ENCODE measurements at regions not wholly inside any gene's neighbourhood (a gene's known extent, or its start where the extent isn't known, plus 50 kb on each side); places are given as distances from the start of the nearest gene placed in this dataset.

GRCh38 chr17:22242472-22242871 is 550.1 kb downstream of the KCNJ18 start:
- ATAC-seq = no peak
- in situ Hi-C loops (cut with HindIII; ENCODE audit: low pct_unique_long_range_greater_than_20kb, low sequenced_read_pairs) = no loop called here

DNA sequence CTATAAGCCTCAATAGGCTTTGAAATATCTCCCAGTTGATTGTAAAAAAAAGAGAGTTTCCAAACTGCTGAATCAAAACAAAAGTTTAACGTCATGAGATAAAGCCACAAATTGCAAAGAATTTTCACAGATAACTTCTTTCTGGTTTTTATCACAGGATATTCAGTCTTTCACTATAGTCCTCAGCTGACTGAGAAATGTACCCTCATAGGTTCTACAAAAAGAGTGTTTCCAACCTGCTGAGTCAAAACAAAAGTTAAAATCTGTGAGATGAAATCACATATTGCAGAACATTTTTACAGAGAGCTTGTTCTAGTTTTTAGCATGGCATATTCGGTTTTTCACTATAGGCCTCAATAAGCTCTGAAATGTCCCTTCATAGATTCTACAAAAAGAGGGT is 559.2 kb downstream of the KCNJ18 start:
- no peaks in the 10 kb centered on the region for H3K4me1 ChIP-seq (ENCODE audit: control insufficient read depth, insufficient read depth, low read length)
- H3K9me3 ChIP-seq (ENCODE audit: control insufficient read depth, insufficient read depth, low read depth, low read length) = no peaks in the 10 kb centered on the region
- DNase-seq (ENCODE audit: low read depth, low spot score) (no peak), ATAC-seq (no peak)
- intact Hi-C loops (cut with micrococcal nuclease; ENCODE audit: unreplicated experiment) (no loop called here), in situ Hi-C loops (cut with HindIII; ENCODE audit: low pct_unique_long_range_greater_than_20kb, low sequenced_read_pairs) (no loop called here)
- no TSS peak for BruUV-seq (replicated peaks)
- CTCF ChIA-PET = no interaction called here
- TF ChIP-seq TCF7L2 (IDR thresholded peaks at IDR 0.05; ENCODE audit: low read depth, low read length) (no peak), POLR2AphosphoS5 (IDR thresholded peaks at IDR 0.05; ENCODE audit: low read depth, low read length) (no peak), SIN3A (IDR thresholded peaks at IDR 0.05; ENCODE audit: borderline replicate concordance, insufficient read depth, low read depth, low read length) (no peak)
- no peaks in the 10 kb centered on the region for H3K36me3 ChIP-seq (ENCODE audit: control insufficient read depth, insufficient read depth, low read length)
- no peak overlapping the region for H3K4me3 ChIP-seq (ENCODE audit: low read depth in 2 of 2, low read length in 2 of 2)
- POLR2A ChIA-PET = no interaction called here
- no peaks in the 10 kb centered on the region for H3K27me3 ChIP-seq (ENCODE audit: control insufficient read depth, insufficient read depth, low read length)
- H3K27ac ChIP-seq (ENCODE audit: low read length) = no peak overlapping the region

More at GRCh38 chr17:22242472-22242871, 550.1 kb downstream of the KCNJ18 start:
- ChIA-PET POLR2A (no interaction called here), CTCF (no interaction called here)
- TF ChIP-seq POLR2AphosphoS5 (IDR thresholded peaks at IDR 0.05; ENCODE audit: low read depth, low read length) (no peak), REST (IDR thresholded peaks at IDR 0.05; ENCODE audit: insufficient read depth in 1 of 2, low read depth in 2 of 2, low read length in 1 of 2) (no peak), TCF7L2 (IDR thresholded peaks at IDR 0.05; ENCODE audit: low read depth, low read length) (no peak), SIN3A (IDR thresholded peaks at IDR 0.05; ENCODE audit: borderline replicate concordance, insufficient read depth, low read depth, low read length) (no peak)
- TF ChIP-seq, protein P1, sequence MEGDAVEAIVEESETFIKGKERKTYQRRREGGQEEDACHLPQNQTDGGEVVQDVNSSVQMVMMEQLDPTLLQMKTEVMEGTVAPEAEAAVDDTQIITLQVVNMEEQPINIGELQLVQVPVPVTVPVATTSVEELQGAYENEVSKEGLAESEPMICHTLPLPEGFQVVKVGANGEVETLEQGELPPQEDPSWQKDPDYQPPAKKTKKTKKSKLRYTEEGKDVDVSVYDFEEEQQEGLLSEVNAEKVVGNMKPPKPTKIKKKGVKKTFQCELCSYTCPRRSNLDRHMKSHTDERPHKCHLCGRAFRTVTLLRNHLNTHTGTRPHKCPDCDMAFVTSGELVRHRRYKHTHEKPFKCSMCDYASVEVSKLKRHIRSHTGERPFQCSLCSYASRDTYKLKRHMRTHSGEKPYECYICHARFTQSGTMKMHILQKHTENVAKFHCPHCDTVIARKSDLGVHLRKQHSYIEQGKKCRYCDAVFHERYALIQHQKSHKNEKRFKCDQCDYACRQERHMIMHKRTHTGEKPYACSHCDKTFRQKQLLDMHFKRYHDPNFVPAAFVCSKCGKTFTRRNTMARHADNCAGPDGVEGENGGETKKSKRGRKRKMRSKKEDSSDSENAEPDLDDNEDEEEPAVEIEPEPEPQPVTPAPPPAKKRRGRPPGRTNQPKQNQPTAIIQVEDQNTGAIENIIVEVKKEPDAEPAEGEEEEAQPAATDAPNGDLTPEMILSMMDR (IDR thresholded peaks at IDR 0.05) = no peak
- intact Hi-C loops (cut with micrococcal nuclease; ENCODE audit: unreplicated experiment) = no loop called here
- no peaks in the 10 kb centered on the region for H3K4me1 ChIP-seq (ENCODE audit: control insufficient read depth, insufficient read depth, low read length)
- no peaks in the 10 kb centered on the region for H3K27me3 ChIP-seq (ENCODE audit: control insufficient read depth, insufficient read depth, low read length)
- no peaks in the 10 kb centered on the region for H3K36me3 ChIP-seq (ENCODE audit: control insufficient read depth, insufficient read depth, low read length)
- H3K27ac ChIP-seq (ENCODE audit: low read length) = no peak overlapping the region
- no peak for DNase-seq (ENCODE audit: low read depth, low spot score)
- no peaks in the 10 kb centered on the region for H3K9me3 ChIP-seq (ENCODE audit: control insufficient read depth, insufficient read depth, low read depth, low read length)
- H3K4me3 ChIP-seq (ENCODE audit: low read depth in 2 of 2, low read length in 2 of 2) = no peak overlapping the region
- BruUV-seq (replicated peaks) = no TSS peak

DNA sequence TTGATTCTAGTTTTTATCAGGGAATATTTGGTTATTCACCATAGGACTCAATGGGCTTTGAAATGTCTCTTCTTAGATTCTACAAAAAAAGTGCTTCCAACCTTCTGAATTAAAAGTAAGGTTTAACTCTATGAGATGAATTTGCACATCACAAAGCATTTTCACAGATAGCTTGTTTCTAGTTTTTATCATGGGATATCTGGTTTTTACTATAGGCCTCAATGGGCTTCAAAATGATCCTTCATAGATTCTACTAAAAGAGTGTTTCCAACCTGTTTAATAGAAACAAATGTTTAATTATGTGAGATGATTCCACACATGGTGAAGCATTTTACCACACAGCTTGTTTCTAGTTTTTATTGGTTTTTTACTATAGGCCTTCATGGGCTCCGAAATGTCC is 560.7 kb downstream of the KCNJ18 start:
- intact Hi-C loops (cut with micrococcal nuclease; ENCODE audit: unreplicated experiment) (no loop called here), in situ Hi-C loops (cut with HindIII; ENCODE audit: low pct_unique_long_range_greater_than_20kb, low sequenced_read_pairs) (no loop called here)
- Histone ChIP-seq H3K9me3 (ENCODE audit: control insufficient read depth, insufficient read depth, low read depth, low read length) (no peaks in the 10 kb centered on the region), H3K4me1 (ENCODE audit: control insufficient read depth, insufficient read depth, low read length) (no peaks in the 10 kb centered on the region), H3K27ac (ENCODE audit: low read length) (no peak overlapping the region), H3K36me3 (ENCODE audit: control insufficient read depth, insufficient read depth, low read length) (no peaks in the 10 kb centered on the region), H3K4me3 (ENCODE audit: low read depth in 2 of 2, low read length in 2 of 2) (no peak overlapping the region), H3K27me3 (ENCODE audit: control insufficient read depth, insufficient read depth, low read length) (no peaks in the 10 kb centered on the region)
- ChIA-PET POLR2A (no interaction called here), CTCF (no interaction called here)
- BruUV-seq (replicated peaks) = no TSS peak
- DNase-seq (ENCODE audit: low read depth, low spot score) (no peak), ATAC-seq (no peak)
- TF ChIP-seq SIN3A (IDR thresholded peaks at IDR 0.05; ENCODE audit: borderline replicate concordance, insufficient read depth, low read depth, low read length) (no peak), TCF7L2 (IDR thresholded peaks at IDR 0.05; ENCODE audit: low read depth, low read length) (no peak)

All from Panc1 (cell line).